ENCODE measurements at regions not wholly inside any gene's neighbourhood (a gene's known extent, or its start where the extent isn't known, plus 50 kb on each side); places are given as distances from the start of the nearest gene placed in this dataset.

GRCh38 chr2:226618875-226619605 lies 180.6 kb downstream of the IRS1 start:
- no peak for DNase-seq

GRCh38 chr2:226618544-226618874 lies 181.1 kb downstream of the IRS1 start:
- no peak for DNase-seq

GRCh38 chr2:226615891-226616290 lies 183.7 kb downstream of the IRS1 start:
- DNase-seq, result no peak

- DNase-seq, result no peak
These were observed 187.7 kb downstream of the IRS1 start for GRCh38 chr2:226611944-226612318.

- no peak for DNase-seq
These were observed 188.2 kb downstream of the IRS1 start for GRCh38 chr2:226611196-226611943.

GRCh38 chr2:226609366-226609765 lies 190.3 kb downstream of the IRS1 start:
- no peak for DNase-seq

GRCh38 chr2:226608451-226608850 lies 191.2 kb downstream of the IRS1 start:
- no peak for DNase-seq

- DNase-seq, result no peak
These were observed 192.2 kb downstream of the IRS1 start for GRCh38 chr2:226607379-226607778.

- no peak for DNase-seq
These were observed 194.0 kb downstream of the IRS1 start for GRCh38 chr2:226605642-226606041.

GRCh38 chr2:226603606-226604005 lies 196.0 kb downstream of the IRS1 start:
- no peak for DNase-seq

GRCh38 chr2:226601881-226602662 lies 197.5 kb downstream of the IRS1 start:
- DNase-seq, result no peak

- no peak for DNase-seq
These were observed 198.8 kb downstream of the IRS1 start for GRCh38 chr2:226600802-226601201.

- no peak for DNase-seq
These were observed 199.4 kb downstream of the IRS1 start for GRCh38 chr2:226600184-226600583.

GRCh38 chr2:226589043-226589442 lies 210.6 kb downstream of the IRS1 start:
- DNase-seq, result no peak

GRCh38 chr2:226585130-226585561 lies 214.5 kb downstream of the IRS1 start:
- DNase-seq, result no peak

- DNase-seq, result no peak
These were observed 215.0 kb downstream of the IRS1 start for GRCh38 chr2:226584518-226585055.

- DNase-seq, result no peak
These were observed 215.9 kb downstream of the IRS1 start for GRCh38 chr2:226583715-226584114.

GRCh38 chr2:226581661-226582060 lies 218.0 kb downstream of the IRS1 start:
- DNase-seq, result no peak

- DNase-seq, result no peak
These were observed 218.6 kb downstream of the IRS1 start for GRCh38 chr2:226581004-226581403.

- DNase-seq, result no peak
These were observed 219.2 kb downstream of the IRS1 start for GRCh38 chr2:226580403-226580802.

GRCh38 chr2:226579519-226579918 lies 220.1 kb downstream of the IRS1 start:
- DNase-seq, result no peak

- DNase-seq, result no peak
These were observed 220.7 kb downstream of the IRS1 start for GRCh38 chr2:226578879-226579278.

GRCh38 chr2:226578373-226578772 lies 221.2 kb downstream of the IRS1 start:
- no peak for DNase-seq

GRCh38 chr2:226575928-226576327 lies 223.7 kb downstream of the IRS1 start:
- DNase-seq, result no peak

Measured in activated T-cell treated with anti-CD3 and anti-CD28 coated beads for 4 hours (primary cell).